Activated CD8-positive, alpha-beta memory T cell treated with anti-CD3 and anti-CD28 coated beads for 48 hours (primary cell): ENCODE measurements at regions not wholly inside any gene's neighbourhood (a gene's known extent, or its start where the extent isn't known, plus 50 kb on each side); places are given as distances from the start of the nearest gene placed in this dataset.
"Not testable (repeated sequence)": the region's sequence is repeated elsewhere in the genome, so short reads cannot be mapped to it uniquely, and the experiment has no call there.

Experiments
- DNase-seq, 3 experiments: peaks; one replicate each; pipeline ENCODE4 v3.0.0-alpha.2; 2020; ENCODE audit warnings: low read depth in 2 of 3, low spot score in 2 of 3

GRCh38 chr6:130547723-130548122, 181.9 kb downstream of the TMEM200A start:
- DNase-seq = no peak

- DNase-seq = no peak
These were observed 191.8 kb downstream of the TMEM200A start for GRCh38 chr6:130557481-130558112.

- no peak for DNase-seq
These were observed 192.3 kb downstream of the TMEM200A start for GRCh38 chr6:130558131-130558530.

GRCh38 chr6:130559166-130559565, 193.3 kb downstream of the TMEM200A start:
- DNase-seq = no peak

- DNase-seq = no peak
These were observed 194.4 kb downstream of the TMEM200A start for GRCh38 chr6:130560231-130560630.

- not testable (repeated sequence) for DNase-seq
These were observed 195.3 kb downstream of the TMEM200A start for GRCh38 chr6:130561159-130561558.

GRCh38 chr6:130565696-130566095, 199.9 kb downstream of the TMEM200A start:
- no peak for DNase-seq

- no peak for DNase-seq
These were observed 208.3 kb downstream of the TMEM200A start for GRCh38 chr6:130574146-130574545.

GRCh38 chr6:130575557-130575956, 209.7 kb downstream of the TMEM200A start:
- no peak for DNase-seq

GRCh38 chr6:130575971-130576370, 210.2 kb downstream of the TMEM200A start:
- DNase-seq = peak in 1 of 3 experiments; percentile 25

- DNase-seq = no peak
These were observed 211.5 kb downstream of the TMEM200A start for GRCh38 chr6:130577178-130577919.

GRCh38 chr6:130578713-130579112, 212.9 kb downstream of the TMEM200A start:
- no peak for DNase-seq

GRCh38 chr6:130583268-130583667, 217.5 kb downstream of the TMEM200A start:
- DNase-seq = no peak

- no peak for DNase-seq
These were observed 219.8 kb downstream of the TMEM200A start for GRCh38 chr6:130585587-130585986.

- DNase-seq = no peak
These were observed 222.1 kb downstream of the TMEM200A start for GRCh38 chr6:130587778-130588520.

- DNase-seq = no peak
These were observed 227.4 kb downstream of the TMEM200A start for GRCh38 chr6:130593200-130593599.

- no peak for DNase-seq
These were observed 228.1 kb downstream of the TMEM200A start for GRCh38 chr6:130593948-130594347.

GRCh38 chr6:130598021-130598989, 228.9 kb upstream of the SMLR1 start:
- no peak for DNase-seq

- no peak for DNase-seq
These were observed 226.3 kb upstream of the SMLR1 start for GRCh38 chr6:130600880-130601341.

- no peak for DNase-seq
These were observed 224.9 kb upstream of the SMLR1 start for GRCh38 chr6:130602151-130602770.
